Kidney epithelial cell (primary cell): ENCODE measurements at regions not wholly inside any gene's neighbourhood (a gene's known extent, or its start where the extent isn't known, plus 50 kb on each side); places are given as distances from the start of the nearest gene placed in this dataset.

Source experiments
- DNase-seq: peaks from one replicate; pipeline ENCODE4 v3.0.0-alpha.2; 2010; ENCODE audit warnings: low read depth
- H3K27me3 ChIP-seq: 2 replicates; pipeline ENCODE4 v1.6.0; 2011; ENCODE audit warnings: low read length; ENCODE audit not compliant: control insufficient read depth, insufficient read depth
- H3K36me3 ChIP-seq: 2 replicates; pipeline ENCODE4 v1.5.1; 2011; ENCODE audit warnings: low read length; ENCODE audit not compliant: control insufficient read depth, insufficient read depth
- H3K4me3 ChIP-seq: 2 replicates; pipeline ENCODE4 v1.5.1; 2011; ENCODE audit warnings: low read depth, mild to moderate bottlenecking, control low read depth, low read length
- TF ChIP-seq, protein P1 (sequence below): IDR thresholded peaks from 2 replicates; pipeline ENCODE4 v1.5.1; 2011; ENCODE audit warnings: mild to moderate bottlenecking, moderate library complexity, low read length, control low read depth, inconsistent platforms; ENCODE audit not compliant: insufficient read depth, poor library complexity, severe bottlenecking

- Histone ChIP-seq H3K4me3 (no peak overlapping the region), H3K36me3 (no peaks in the 10 kb centered on the region), H3K27me3 (no peaks in the 10 kb centered on the region)
- TF ChIP-seq, protein P1, sequence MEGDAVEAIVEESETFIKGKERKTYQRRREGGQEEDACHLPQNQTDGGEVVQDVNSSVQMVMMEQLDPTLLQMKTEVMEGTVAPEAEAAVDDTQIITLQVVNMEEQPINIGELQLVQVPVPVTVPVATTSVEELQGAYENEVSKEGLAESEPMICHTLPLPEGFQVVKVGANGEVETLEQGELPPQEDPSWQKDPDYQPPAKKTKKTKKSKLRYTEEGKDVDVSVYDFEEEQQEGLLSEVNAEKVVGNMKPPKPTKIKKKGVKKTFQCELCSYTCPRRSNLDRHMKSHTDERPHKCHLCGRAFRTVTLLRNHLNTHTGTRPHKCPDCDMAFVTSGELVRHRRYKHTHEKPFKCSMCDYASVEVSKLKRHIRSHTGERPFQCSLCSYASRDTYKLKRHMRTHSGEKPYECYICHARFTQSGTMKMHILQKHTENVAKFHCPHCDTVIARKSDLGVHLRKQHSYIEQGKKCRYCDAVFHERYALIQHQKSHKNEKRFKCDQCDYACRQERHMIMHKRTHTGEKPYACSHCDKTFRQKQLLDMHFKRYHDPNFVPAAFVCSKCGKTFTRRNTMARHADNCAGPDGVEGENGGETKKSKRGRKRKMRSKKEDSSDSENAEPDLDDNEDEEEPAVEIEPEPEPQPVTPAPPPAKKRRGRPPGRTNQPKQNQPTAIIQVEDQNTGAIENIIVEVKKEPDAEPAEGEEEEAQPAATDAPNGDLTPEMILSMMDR: no peak
- no peak for DNase-seq
These were observed 177.5 kb downstream of the SUCNR1 start for GRCh38 chr3:152050903-152051302.

- TF ChIP-seq, protein P1: no peak
- H3K4me3 ChIP-seq: no peak overlapping the region
- DNase-seq: no peak
- H3K36me3 ChIP-seq: no peaks in the 10 kb centered on the region
- no peaks in the 10 kb centered on the region for H3K27me3 ChIP-seq
These were observed 178.3 kb downstream of the SUCNR1 start for GRCh38 chr3:152051501-152052404.

GRCh38 chr3:152053866-152054265 is 180.4 kb downstream of the SUCNR1 start:
- TF ChIP-seq, protein P1: no peak
- H3K4me3 ChIP-seq: no peak overlapping the region
- no peaks in the 10 kb centered on the region for H3K36me3 ChIP-seq
- H3K27me3 ChIP-seq: no peaks in the 10 kb centered on the region
- DNase-seq: no peak

- DNase-seq: no peak
- no peak overlapping the region for H3K4me3 ChIP-seq
- TF ChIP-seq, protein P1: no peak
- H3K36me3 ChIP-seq: no peaks in the 10 kb centered on the region
- H3K27me3 ChIP-seq: no peaks in the 10 kb centered on the region
These were observed 180.9 kb downstream of the SUCNR1 start for GRCh38 chr3:152054315-152054714.

DNA sequence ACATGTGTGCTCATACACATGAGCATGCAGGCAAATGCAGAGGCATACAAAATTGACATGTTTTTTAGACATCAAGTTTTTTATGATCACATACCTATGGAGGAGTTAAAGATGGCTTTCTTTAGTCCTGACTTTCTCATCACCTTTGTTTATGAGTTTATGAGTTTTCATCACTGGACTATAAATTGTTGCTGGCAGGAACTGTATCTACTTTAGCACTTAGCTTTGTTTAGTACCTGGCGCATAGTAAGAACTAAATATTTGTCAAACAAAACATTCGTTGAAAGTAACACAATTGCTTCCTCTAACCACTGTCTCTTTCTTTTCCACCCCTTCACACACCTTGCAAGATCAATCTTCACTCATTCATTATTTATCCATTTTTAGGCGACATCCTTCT is 182.6 kb downstream of the SUCNR1 start:
- TF ChIP-seq, protein P1: no peak
- H3K27me3 ChIP-seq: no peaks in the 10 kb centered on the region
- no peak overlapping the region for H3K4me3 ChIP-seq
- no peak for DNase-seq
- no peaks in the 10 kb centered on the region for H3K36me3 ChIP-seq

- Histone ChIP-seq H3K4me3 (no peak overlapping the region), H3K27me3 (no peaks in the 10 kb centered on the region), H3K36me3 (no peaks in the 10 kb centered on the region)
- no peak for DNase-seq
- TF ChIP-seq, protein P1: no peak
These were observed 183.0 kb downstream of the SUCNR1 start for GRCh38 chr3:152056481-152056880.
